ENCODE measurements at regions not wholly inside any gene's neighbourhood (a gene's known extent, or its start where the extent isn't known, plus 50 kb on each side); places are given as distances from the start of the nearest gene placed in this dataset.

DNA sequence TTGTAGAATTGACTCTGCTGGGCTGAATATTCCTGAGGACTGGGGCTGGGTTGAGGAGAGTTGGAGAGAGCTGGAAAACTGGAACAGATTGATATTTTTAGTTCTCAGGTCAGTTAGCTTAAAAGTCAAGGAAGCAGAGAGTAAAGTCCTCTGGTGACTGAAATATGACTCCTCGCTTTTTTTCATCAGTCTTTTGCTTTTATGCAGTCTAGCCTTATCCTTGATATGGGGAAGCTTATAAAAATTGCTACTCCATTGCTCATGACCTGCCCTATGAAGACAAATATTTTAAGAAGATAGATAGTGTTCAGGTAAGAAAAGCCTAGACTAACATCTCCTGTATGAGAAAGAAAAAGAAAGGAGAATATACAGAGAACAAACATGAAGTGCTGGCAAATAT is 152.7 kb downstream of the C4orf33 start:
- TF ChIP-seq POLR2A (IDR thresholded peaks at IDR 0.05; ENCODE audit: low read depth, low read length) = no peak
- no peak for TF ChIP-seq SMC3 (IDR thresholded peaks at IDR 0.05; ENCODE audit: low read depth, low read length)

Measured in IMR-90 (cell line).